CD4-positive, alpha-beta T cell treated with Interleukin-17A for 1 hour (primary cell): ENCODE measurements at regions not wholly inside any gene's neighbourhood (a gene's known extent, or its start where the extent isn't known, plus 50 kb on each side); places are given as distances from the start of the nearest gene placed in this dataset.

ENCODE experiments used
- DNase-seq: peaks from one replicate; pipeline ENCODE4 v3.0.0-alpha.2; 2020

GRCh38 chr20:11229772-11230171, 556.0 kb upstream of the JAG1 start:
- no peak for DNase-seq

- DNase-seq: no peak
Measured at GRCh38 chr20:11230999-11231398, 557.2 kb upstream of the JAG1 start.

- DNase-seq: no peak
Measured at GRCh38 chr20:11231742-11232648, 558.2 kb upstream of the JAG1 start.

- no peak for DNase-seq
Measured at GRCh38 chr20:11232896-11233295, 559.1 kb upstream of the JAG1 start.

GRCh38 chr20:11234181-11234580, 560.4 kb upstream of the JAG1 start:
- no peak for DNase-seq

GRCh38 chr20:11234608-11235007, 560.8 kb upstream of the JAG1 start:
- no peak for DNase-seq

- no peak for DNase-seq
Measured at GRCh38 chr20:11235058-11235457, 561.3 kb upstream of the JAG1 start.

- no peak for DNase-seq
Measured at GRCh38 chr20:11242320-11242719, 568.5 kb upstream of the JAG1 start.

GRCh38 chr20:11245431-11245830, 571.6 kb upstream of the JAG1 start:
- DNase-seq: no peak

GRCh38 chr20:11246251-11246775, 572.5 kb upstream of the JAG1 start:
- DNase-seq: no peak

GRCh38 chr20:11247046-11248010, 573.5 kb upstream of the JAG1 start:
- no peak for DNase-seq

- no peak for DNase-seq
Measured at GRCh38 chr20:11248011-11248409, 574.2 kb upstream of the JAG1 start.

GRCh38 chr20:11248687-11249638, 575.2 kb upstream of the JAG1 start:
- no peak for DNase-seq

- no peak for DNase-seq
Measured at GRCh38 chr20:11249683-11250082, 575.9 kb upstream of the JAG1 start.

- DNase-seq: no peak
Measured at GRCh38 chr20:11252447-11252846, 578.6 kb upstream of the JAG1 start.

- DNase-seq: no peak
Measured at GRCh38 chr20:11255455-11255854, 581.7 kb upstream of the JAG1 start.

- no peak for DNase-seq
Measured at GRCh38 chr20:11255860-11256259, 582.1 kb upstream of the JAG1 start.

GRCh38 chr20:11260611-11261010, 586.8 kb upstream of the JAG1 start:
- no peak for DNase-seq

GRCh38 chr20:11261533-11262000, 587.8 kb upstream of the JAG1 start:
- no peak for DNase-seq

GRCh38 chr20:11266571-11266970, 592.8 kb upstream of the JAG1 start:
- DNase-seq: no peak

GRCh38 chr20:11267131-11267761, 593.4 kb upstream of the JAG1 start:
- no peak for DNase-seq
